ENCODE measurements at regions not wholly inside any gene's neighbourhood (a gene's known extent, or its start where the extent isn't known, plus 50 kb on each side); places are given as distances from the start of the nearest gene placed in this dataset.
"Not testable (repeated sequence)": the region's sequence is repeated elsewhere in the genome, so short reads cannot be mapped to it uniquely, and the experiment has no call there.

DNA sequence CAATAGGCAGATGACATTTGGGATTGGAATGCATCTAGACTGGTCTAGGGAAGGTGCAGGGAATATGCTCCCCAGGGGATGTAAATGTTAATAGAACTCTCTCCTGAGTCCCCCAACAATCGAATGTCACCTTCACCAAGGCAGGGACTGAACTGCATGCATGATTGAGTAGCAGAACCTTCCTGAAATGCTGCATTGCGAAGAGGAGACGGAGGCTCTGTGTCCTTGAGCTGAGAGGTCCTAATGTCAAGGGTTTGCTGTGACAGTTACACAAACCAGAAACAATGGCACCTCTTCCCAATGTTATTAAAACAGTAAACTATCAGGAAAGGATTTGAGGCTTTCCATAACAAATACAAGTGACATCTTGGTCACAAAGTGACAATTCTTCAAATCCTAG, 117.5 kb upstream of the SFSWAP start:
- no peak for DNase-seq

DNA sequence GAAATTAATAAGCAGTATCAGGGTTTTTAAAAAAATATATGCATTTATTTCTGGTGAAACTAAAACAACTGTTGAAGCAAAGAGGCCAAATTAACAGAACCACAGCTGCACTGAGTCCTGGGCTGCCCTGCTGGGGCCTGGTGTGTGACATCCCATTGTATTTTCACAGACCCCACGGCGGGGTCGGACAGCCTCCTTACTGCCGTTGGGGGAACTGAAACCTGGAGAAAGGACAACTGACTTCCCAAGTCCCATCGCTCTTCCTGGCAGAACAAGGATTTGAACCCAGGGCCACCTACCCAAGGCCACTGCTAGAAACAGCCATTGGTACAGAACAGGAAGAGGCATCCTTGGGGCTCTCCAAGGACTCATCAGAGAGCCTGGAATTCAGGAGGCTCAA, 114.8 kb upstream of the SFSWAP start:
- no peak for DNase-seq

DNA sequence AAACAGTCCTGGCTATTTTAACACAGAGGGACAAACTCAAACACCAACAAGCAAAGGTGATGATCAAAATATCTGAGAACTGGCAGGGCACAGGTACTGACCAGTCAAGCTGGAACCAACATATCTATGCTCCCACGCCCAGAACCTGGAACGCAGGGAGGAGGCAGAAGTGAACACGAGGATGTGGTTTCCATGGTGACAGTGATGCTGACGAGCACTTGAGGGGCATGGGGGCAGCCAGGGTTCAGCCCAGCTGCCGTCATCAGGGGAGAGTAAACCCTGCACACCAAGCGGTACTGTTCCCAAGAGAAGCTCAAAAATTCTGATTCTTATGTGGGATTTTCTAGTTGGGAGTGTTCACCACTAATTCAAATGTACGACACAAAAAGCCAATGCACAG, 113.6 kb upstream of the SFSWAP start:
- DNase-seq = no peak

DNA sequence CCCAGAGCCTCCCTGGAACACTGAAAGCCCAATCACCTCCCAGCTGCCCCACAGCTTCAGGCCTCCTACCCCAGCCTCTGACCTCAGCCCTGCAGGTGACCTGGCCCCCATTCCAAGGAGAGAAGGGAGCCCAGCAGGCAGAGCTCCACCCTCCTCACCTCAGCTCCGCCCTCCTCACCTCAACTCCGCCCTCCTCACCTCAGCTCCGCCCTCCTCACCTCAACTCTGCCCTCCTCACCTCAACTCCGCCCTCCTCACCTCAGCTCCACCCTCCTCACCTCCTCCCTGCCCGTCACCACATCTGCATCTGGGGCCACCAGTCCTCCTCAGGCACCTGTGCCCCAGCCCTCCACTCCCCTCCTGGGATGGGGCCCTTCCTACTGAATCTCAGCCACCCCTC, 112.2 kb upstream of the SFSWAP start:
- peak; percentile 32 for DNase-seq

DNA sequence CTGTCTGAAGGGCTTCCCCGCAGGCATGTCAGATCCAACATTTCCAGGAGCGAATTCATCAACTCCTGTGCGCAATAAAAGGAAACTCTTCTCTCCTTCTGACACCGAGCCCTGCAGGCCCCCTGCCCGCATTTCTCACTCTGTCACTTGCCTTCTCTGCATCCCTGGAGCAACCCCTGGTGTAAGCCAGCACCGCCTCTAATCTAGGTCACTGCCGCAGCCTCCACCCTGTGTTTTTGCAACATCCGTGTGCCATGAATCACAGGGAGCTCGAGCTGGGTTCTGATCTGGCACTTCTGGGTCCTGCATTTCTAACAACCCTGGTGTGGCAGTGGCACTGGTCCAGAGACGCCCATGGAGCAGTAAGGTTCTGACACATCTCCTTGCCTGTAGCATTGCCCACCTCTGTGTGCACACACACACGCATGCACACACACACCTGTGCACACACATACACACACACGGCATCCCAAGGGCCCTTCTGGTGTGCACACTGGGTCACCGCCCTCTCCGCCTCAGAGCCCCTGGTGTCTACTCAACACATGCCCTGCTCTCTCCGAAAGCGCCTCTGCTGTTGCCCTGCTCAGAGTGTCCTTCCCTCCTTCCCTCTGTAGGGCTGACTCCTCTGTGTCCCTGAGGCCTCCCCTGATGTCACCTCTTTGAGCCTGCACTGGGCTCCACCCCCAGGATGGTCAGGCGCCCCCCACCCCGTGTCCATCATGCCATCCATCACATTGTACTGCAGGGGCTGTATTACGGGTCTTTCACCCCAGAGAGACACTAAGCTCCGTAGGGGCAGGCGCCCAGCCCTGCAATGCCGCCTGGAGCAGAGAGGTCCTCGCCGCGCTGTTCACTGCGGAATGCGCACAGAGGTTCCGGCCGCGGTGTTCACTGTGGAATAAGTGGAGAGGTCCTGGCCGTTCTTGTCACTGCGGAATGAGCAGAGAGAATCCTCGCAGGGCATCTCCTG, 111.4 kb upstream of the SFSWAP start:
- no peak for DNase-seq

DNA sequence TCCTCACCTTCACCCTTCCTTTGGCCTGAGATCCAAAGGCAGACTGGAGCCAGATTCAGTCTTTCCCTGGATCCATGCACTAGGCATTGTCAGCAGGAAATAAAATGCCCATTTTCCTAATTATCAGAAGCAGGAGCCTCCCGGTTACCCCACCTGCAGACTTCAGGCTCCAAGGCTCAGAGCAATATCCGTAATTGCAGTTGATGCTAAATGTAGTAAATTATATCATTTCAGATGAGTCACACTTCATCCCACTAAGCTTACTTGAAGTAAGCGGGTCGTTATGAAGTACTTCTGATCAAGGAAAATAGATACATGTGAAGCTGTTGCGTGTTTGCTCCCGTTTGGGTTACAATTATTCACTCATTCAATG, 110.7 kb upstream of the SFSWAP start:
- no peak for DNase-seq

DNA sequence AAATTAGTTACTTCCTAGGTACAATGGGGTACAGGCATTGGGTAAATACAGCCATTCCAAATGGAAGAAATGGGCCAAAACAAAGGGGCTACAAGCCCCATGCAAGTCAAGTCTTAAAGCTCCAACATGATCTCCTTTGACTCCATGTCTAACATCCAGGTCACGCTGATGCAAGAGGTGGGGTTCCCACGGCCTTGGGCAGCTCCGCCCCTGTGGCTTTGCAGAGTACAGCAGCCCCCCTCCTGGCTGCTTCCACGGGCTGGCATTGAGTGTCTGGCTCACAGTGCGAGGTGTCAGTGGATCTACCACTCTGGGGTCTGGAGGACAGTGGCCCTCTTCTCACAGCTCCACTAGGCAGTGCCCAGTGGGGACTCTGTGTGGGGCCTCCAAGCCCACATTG, 109.4 kb upstream of the SFSWAP start:
- DNase-seq = not testable (repeated sequence)

DNA sequence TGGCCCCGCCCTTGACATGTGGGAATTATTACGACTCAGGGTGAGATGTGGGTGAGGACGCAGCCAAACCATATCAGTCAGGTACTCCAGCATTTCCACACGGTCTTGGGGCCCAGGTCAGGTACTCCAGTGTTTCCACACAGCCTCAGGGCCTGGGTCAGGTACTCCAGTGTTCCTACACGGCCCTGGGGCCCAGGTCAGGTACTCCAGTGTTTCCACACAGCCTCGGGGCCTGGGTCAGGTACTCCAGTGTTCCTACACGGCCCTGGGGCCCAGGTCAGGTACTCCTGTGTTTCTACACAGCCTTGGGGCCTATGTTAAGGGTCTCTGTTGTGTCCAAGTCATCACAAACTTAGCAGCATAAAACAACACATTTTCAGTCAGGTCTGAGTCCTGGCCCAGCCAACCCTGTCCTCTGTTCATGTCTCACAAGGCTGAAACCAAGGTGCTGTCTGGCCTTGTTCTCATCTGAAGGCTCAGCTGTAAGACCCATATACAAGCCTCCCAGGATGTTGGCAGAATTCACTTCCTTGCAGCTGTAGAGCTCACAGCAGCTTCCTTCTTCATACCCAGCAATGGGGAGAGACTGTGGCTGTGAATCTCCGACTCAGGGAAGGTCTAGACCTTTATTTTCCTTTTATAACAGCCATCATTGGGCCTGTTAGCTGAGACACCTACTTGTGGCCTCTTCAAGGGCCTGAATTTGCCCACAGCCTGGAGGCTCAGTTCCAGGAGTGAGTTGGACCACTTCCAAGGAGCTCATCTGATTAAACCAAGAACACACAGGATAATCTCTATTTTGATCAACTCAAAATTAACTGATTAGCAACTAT, 107.6 kb upstream of the SFSWAP start:
- DNase-seq = no peak

DNA sequence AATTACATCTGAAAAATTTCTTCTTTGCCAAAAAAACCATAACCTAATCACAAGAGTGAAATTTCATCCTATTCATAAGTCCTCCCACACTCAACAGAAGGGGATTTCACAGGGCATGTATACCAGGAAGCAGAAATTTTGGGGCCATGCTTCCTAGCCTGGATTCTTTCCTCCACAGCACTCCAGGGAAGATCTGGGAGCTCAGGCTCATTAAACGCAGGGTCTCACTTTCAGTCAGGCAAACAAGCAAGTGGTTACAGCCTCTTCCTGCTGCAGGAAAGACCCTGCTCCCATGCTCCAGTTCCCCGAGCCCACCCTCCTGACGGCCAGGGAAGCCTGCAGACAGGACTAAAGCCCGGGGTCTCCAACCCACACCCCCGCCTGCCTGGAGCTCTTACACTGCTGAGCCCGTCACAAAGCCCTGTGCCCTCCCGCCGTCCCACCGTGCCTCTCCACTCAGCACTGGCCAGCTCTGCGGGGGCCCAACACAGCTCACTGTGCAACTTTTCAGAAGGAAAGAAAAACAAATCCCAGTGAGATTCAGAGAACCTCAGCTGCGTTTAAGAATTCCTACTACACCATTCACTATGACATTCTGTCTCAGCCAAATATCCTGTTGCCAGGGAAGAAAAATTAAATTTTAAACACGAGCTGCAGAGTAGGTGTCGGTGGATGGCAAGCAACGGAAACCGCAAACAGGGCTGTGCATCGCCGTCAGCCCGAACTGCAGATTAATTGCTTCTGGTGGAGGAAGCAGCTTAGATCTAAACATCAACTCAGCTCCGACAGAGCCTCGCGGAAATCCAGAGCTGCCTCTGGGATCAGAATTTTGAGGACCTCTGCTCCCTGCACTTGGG, 106.7 kb upstream of the SFSWAP start:
- peak; percentile 53 for DNase-seq

DNA sequence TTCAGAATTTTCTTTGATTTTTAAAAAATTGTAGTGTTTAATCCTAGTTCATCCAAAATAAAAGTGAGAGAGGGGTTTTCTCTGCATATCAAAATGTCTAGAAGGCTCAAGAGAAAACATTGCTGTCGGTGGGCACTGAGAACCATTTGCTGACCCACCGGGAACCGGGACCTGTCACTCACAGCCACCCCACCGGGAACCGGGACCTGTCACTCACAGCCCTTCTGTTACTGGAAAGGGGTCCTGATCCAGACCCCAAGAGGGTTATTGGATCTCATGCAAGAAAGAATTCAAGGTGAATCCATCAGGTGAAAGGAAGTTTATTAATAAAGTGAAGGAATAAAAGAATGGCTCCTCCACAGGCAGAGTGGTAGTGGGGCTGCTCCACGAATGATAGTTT, 106.0 kb upstream of the SFSWAP start:
- no peak for DNase-seq

DNA sequence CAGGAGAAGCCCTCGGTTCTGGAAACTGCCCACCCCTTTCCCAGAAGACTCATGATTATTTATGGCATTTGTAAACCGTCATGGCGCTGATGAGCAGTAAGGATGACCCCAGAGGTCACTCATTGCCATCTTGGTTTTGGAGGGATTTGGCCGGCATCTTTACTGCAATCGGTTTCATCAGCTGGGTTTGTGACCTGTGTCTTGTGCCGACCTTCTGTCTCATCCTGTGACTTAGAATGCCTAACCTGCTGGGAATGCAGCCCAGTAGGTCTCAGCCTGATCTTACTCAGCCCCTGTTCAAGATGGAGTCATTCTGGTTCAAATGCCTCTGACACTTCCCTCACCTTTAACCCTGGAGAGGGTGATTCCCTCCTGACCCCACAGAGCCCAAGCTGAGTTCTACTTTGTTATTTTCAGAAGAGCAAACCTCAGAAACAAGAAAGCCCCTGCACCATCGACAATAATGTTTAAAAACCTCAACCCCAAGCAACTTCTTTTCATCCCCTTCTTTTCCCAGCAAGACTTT, 105.5 kb upstream of the SFSWAP start:
- no peak for DNase-seq

DNA sequence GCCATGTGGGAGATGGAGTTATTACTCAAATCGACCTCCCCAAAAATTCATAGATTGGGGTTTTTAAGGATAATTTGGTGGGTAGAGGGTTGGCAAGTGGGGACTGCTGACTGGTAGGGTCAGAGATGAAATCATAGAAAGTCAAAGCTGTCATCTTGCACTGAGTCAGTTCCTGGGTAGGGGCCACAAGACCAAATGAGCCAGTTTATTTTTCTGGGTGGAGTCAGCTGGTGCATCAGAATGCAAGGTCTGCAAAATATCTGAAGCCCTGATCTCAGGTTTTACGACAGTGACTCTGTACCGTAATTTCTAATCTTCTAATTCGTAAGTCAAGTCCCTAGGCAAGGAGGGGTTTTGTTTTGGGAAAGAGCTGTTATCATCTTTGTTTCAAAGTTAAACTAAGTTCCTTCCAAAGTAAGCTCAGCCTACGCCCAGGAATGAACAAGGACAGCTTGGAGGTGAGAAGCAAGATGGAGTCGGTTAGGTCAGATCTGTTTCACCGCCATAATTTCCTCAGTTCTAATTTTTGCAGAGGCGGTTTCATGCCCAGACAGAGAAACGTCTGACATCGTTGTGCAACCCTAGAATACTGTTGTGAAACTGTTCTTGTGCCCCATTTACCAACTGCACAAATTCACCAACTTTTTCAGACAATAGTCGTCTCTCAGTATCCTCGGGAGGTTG, 104.5 kb upstream of the SFSWAP start:
- no peak for DNase-seq

DNA sequence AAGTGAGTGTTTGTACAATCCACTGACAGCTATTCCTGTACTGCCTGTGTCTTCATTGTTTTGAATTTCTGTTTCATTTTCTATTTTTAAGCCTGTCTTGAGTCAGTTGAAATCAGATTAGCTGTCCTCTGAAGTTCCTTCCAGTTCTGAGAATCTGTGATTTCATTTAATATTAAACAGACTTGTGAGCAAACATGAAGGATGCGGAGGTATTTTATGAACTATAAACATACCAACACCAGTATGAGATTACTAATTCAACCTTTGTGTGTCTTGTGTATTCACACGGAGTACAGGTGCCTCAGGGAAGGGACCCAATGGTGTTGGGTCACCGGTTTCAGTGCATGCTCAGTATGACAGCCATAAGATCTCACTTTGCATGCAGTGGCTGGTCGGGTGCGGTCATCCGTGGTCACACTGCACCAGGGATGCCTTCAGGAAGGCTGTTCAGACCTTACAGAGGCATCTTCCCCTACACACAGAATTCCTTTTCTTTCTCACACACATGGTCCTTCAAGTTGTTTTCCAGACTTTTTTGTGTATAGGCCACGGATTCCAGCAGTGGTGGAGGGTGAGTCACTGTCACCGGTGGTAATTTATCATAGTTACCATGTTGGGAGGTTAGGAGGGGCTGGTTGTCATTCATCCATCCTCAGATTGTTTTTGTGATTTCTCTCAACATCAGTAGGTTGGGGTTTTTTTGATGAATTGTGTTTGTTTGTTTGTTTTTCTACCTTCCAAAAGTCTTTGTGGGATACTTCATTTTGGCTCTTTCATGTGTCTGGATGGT, 103.0 kb upstream of the SFSWAP start:
- peak; percentile 51 for DNase-seq

DNA sequence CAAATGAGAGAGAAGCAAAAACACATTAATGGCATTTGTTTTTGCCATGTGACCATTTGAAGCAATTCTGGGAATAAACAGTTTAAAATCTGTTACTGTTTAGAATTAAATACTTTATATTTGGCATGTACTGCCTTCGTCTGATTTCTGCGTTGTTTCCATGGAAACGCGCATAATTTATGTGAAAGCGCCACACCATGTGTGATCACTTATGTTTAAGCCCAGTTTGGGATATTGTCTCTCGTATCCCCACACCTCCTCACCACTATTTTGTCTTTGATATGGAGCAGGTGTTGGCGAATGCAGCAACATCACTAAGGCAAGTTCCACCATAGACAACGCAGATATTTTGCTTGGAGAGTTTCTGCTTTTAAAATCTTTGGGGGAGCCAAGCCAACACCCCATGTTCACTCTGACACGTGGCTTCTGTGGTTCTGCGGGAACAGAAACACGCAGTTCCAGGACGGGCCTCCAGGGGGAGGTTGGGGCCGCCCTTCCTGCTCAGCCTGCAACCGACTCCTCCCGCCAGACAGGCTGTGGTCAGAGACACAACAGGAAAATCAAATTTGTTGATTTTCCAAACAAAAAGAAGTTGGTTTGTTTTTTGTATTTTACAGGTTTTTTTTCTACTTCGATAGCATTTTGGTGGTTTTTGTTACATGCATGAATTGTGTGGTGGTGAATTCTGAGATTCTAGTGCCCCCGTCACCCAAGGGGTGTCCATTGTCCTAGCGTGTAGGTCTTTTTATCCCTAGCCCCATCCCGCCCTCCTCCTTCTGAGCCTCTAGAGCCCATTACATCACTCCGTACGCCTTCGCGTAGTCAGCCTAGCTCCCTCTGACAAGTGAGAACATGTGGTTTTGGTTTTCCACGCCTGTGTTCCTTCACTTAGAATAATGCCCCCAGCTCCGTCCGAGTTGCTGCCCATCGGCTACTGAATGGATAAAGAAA, 101.9 kb upstream of the SFSWAP start:
- peak; percentile 80 for DNase-seq

DNA sequence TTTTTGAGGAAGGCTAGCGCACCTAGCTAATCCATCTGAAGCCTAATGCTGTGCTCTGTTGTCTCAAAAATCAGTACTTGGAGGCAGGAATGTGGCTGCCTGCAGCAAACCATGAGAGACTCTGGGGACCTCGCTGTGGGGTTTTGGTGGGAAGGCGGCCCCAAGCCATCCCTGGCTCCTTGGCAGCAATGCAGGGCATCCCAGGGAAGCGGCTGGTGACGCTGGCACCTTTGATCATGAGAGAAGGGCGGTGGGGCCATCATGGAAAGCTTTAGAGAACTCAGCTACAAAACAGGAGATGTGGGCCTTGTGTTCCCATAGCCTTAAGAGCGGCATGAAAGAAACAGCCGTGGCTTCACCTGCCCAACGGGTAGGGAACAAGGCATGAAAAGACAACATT, 101.1 kb upstream of the SFSWAP start:
- no peak for DNase-seq

DNA sequence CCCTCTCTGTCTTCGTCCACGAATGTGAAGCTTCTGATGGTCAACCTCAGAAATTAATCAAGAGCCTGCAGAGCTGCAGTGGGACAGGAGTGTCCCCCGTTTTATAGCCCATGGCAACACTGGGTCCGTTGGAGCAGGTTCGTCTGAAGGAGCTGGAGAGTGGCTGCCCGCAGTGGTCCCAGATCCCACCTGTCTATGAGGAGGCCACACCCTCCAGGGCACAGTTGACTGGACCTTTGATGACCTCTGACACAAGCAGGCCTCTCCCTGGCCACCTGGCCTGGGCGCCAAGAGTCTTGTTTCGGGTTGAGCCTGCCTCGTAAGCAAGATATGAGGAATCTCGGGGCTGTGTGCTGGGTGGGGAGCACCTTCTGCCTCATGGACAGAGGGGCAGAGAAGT, 100.7 kb upstream of the SFSWAP start:
- no peak for DNase-seq

DNA sequence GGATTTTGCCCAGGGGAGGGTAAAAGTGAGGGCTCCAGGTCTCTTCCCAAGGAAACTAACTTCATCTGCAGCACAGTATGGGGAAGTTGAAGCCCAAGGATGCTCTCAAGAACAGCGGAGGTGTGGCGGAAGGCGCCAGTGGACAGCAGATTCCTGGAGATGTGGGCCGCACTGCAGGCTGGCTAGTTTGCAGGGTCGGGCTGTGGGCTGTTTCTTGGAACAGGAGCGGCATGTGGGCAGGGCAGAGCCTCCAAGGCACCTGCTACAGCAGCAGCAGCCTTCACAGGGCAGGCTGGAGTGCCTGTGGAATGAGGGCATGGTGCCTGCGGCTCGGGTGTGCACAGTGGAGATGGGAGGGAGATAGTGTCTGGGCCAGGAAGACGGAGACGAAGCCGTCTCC, 100.0 kb upstream of the SFSWAP start:
- no peak for DNase-seq

DNA sequence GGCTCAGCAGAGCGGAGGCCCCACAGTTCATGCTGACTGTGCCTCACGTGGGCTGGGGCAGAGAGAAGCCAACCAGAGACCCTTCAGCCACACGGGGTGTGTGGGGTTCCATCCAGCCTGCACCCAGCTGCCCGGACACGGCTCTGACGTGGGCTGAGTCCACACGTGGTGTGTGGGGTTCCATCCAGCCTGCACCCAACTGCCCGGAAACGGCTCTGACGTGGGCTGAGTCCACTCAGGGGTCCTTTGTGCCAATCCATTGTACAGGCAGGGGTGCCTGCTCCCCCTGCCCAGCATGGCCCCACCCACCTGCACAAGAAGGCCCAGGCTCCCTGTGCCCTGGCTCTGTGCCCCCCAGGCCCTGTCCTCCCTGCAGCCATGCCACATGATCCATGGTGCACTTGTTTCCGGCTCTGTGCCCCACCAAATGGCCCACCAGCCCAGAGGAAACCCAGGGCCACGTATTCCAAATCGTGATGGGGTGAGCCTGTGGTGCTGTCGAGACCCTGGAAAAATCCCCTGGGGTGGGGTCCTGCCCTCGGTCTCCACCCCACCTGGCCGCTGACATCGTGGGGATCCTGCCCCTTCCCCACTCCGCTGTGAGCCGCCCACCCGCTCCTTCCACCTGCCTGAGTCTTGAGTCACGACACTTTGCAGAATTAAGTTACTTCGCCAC, 99.3 kb upstream of the SFSWAP start:
- DNase-seq = no peak

DNA sequence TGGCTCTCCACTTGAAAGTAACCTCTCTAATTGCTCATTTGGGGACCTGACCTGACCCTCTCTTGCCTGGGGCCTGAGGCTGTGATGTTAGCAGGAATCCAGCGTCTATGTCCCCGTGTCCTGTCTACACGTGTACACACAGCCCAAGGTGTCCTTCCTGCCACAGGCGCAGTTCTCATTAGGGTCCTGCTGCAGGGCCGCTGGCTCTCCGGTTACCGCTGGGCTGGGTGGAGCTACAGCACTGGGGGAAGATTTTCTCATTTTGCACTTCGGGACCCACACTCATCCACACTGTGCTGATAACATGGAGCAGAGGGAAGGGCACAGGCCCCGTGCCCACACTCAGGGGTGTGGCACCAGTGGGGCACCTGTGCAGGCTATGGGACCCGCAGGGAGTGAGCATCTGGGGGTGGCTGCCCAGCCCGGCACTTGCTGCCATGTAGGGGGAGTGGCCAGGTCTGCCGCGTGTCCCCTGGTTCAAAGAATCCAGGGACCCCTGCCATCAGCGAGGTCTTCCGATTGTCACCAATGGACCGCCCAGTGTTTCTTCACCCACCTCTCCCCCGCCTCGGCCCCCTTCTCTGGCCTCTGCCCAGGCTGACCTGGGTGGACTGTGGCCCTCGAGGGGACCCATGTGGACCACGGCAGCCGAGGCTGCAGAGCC, 98.7 kb upstream of the SFSWAP start:
- no peak for DNase-seq

Measured in stimulated activated CD8-positive, alpha-beta memory T cell treated with anti-CD3 and anti-CD28 coated beads, Interleukin-4, amount 100 ng/mL, for 48 hours (primary cell).